ENCODE measurements at regions not wholly inside any gene's neighbourhood (a gene's known extent, or its start where the extent isn't known, plus 50 kb on each side); places are given as distances from the start of the nearest gene placed in this dataset.
A peak's percentile ranks its signal among the peaks of the same experiment; 100 is the strongest.

- TF ChIP-seq ZNF518A (tag by site-specific recombination; conservative IDR thresholded peaks at IDR 0.05; ENCODE audit: low read depth), result no peak
These were observed 74.7 kb upstream of the GNAO1 start (continued) for GRCh38 chr16:56116577-56116964.

GRCh38 chr16:56115817-56116576 lies 75.3 kb upstream of the GNAO1 start:
- Histone ChIP-seq H3K27ac (ENCODE audit: extremely low read depth, low read depth, low read length) (no peak overlapping the region), H3K9me3 (ENCODE audit: control insufficient read depth, insufficient read depth, low read depth, low read length) (no peaks in the 10 kb centered on the region), H3K4me1 (ENCODE audit: control insufficient read depth, insufficient read depth, low read length) (no peaks in the 10 kb centered on the region), H3K36me3 (ENCODE audit: control insufficient read depth in 2 of 2, insufficient read depth in 1 of 2, low read length in 2 of 2) (no peaks in the 10 kb centered on the region), H3K4me3 (ENCODE audit: low read depth, low read length) (no peak overlapping the region)
- TF ChIP-seq ZNF24 (tag by site-specific recombination; IDR thresholded peaks at IDR 0.05), result no peak
- no peak for TF ChIP-seq OSR2 (tag by site-specific recombination; IDR thresholded peaks at IDR 0.05)
- TF ChIP-seq ZNF501 (tag by site-specific recombination; IDR thresholded peaks at IDR 0.05), result no peak
- TF ChIP-seq TCF7L2 (IDR thresholded peaks at IDR 0.05; ENCODE audit: borderline replicate concordance, low read depth, low read length), result no peak
- no peak for TF ChIP-seq ZSCAN23 (tag by site-specific recombination; IDR thresholded peaks at IDR 0.05)
- no peak for TF ChIP-seq SP7 (tag by site-specific recombination; IDR thresholded peaks at IDR 0.05)
- POLR2A ChIA-PET, result no interaction called here
- CTCF ChIA-PET, result no interaction called here

GRCh38 chr16:56113223-56113622 lies 78.1 kb upstream of the GNAO1 start:
- TF ChIP-seq ZNF48 (tag by site-specific recombination; IDR thresholded peaks at IDR 0.05) (no peak), ZBTB8A (tag by site-specific recombination; IDR thresholded peaks at IDR 0.05) (no peak), ZNF785 (tag by site-specific recombination; IDR thresholded peaks at IDR 0.05) (no peak), ZBTB20 (tag by site-specific recombination; IDR thresholded peaks at IDR 0.05) (no peak), ZIC2 (tag by site-specific recombination; IDR thresholded peaks at IDR 0.05) (peak; percentile 61)
- H3K36me3 ChIP-seq (ENCODE audit: control insufficient read depth in 2 of 2, insufficient read depth in 1 of 2, low read length in 2 of 2), result no peaks in the 10 kb centered on the region
- no peaks in the 10 kb centered on the region for H3K4me1 ChIP-seq (ENCODE audit: control insufficient read depth, insufficient read depth, low read length)
- CTCF ChIA-PET, result no interaction called here
- POLR2A ChIA-PET, result no interaction called here
- H3K4me3 ChIP-seq (ENCODE audit: low read depth, low read length), result no peak overlapping the region
- H3K27ac ChIP-seq (ENCODE audit: extremely low read depth, low read depth, low read length), result no peak overlapping the region
- no peaks in the 10 kb centered on the region for H3K9me3 ChIP-seq (ENCODE audit: control insufficient read depth, insufficient read depth, low read depth, low read length)

- no peaks in the 10 kb centered on the region for H3K4me1 ChIP-seq (ENCODE audit: control insufficient read depth, insufficient read depth, low read length)
- no peaks in the 10 kb centered on the region for H3K9me3 ChIP-seq (ENCODE audit: control insufficient read depth, insufficient read depth, low read depth, low read length)
- ChIA-PET CTCF (no interaction called here), POLR2A (no interaction called here)
- no peak overlapping the region for H3K27ac ChIP-seq (ENCODE audit: extremely low read depth, low read depth, low read length)
- H3K36me3 ChIP-seq (ENCODE audit: control insufficient read depth in 2 of 2, insufficient read depth in 1 of 2, low read length in 2 of 2), result no peaks in the 10 kb centered on the region
- H3K4me3 ChIP-seq (ENCODE audit: low read depth, low read length), result no peak overlapping the region
- TF ChIP-seq ZFP37 (tag by site-specific recombination; IDR thresholded peaks at IDR 0.05) (no peak), KLF9 (tag by site-specific recombination; IDR thresholded peaks at IDR 0.05; ENCODE audit: low read depth) (no peak), ZNF518A (tag by site-specific recombination; conservative IDR thresholded peaks at IDR 0.05; ENCODE audit: low read depth) (no peak), AEBP2 (tag by site-specific recombination; IDR thresholded peaks at IDR 0.05; ENCODE audit: borderline replicate concordance) (no peak), BCL11B (tag by site-specific recombination; IDR thresholded peaks at IDR 0.05; ENCODE audit: low read depth) (no peak), ZSCAN16 (tag by site-specific recombination; IDR thresholded peaks at IDR 0.05) (no peak), GLI4 (tag by site-specific recombination; IDR thresholded peaks at IDR 0.05) (no peak)
These were observed 80.2 kb upstream of the GNAO1 start for GRCh38 chr16:56111100-56111499.
